HG02973 (cell line): ENCODE measurements at regions not wholly inside any gene's neighbourhood (a gene's known extent, or its start where the extent isn't known, plus 50 kb on each side); places are given as distances from the start of the nearest gene placed in this dataset.
"Not testable (repeated sequence)": the region's sequence is repeated elsewhere in the genome, so short reads cannot be mapped to it uniquely, and the experiment has no call there.

Source experiments
- ATAC-seq: cut with Tn5 transposase; IDR thresholded peaks from one replicate; pipeline ENCODE4 v1.9.1; 2021; ENCODE audit warnings: moderate library complexity; ENCODE audit not compliant: unreplicated experiment

- no peak for ATAC-seq
Measured at GRCh38 chr5:92019376-92019990, 636.4 kb upstream of the ARRDC3 start.

- ATAC-seq: no peak
Measured at GRCh38 chr5:92017776-92018175, 634.7 kb upstream of the ARRDC3 start.

GRCh38 chr5:92011845-92012244, 628.7 kb upstream of the ARRDC3 start:
- ATAC-seq: not testable (repeated sequence)

- no peak for ATAC-seq
Measured at GRCh38 chr5:92003806-92004205, 620.7 kb upstream of the ARRDC3 start.

- ATAC-seq: no peak
Measured at GRCh38 chr5:92002721-92003274, 619.7 kb upstream of the ARRDC3 start.

- no peak for ATAC-seq
Measured at GRCh38 chr5:91998774-91999173, 615.7 kb upstream of the ARRDC3 start.

GRCh38 chr5:91983869-91984268, 600.8 kb upstream of the ARRDC3 start:
- no peak for ATAC-seq

GRCh38 chr5:91978221-91978882, 595.2 kb upstream of the ARRDC3 start:
- ATAC-seq: no peak

GRCh38 chr5:91977579-91977978, 594.5 kb upstream of the ARRDC3 start:
- ATAC-seq: no peak

- ATAC-seq: no peak
Measured at GRCh38 chr5:91976451-91976850, 593.3 kb upstream of the ARRDC3 start.

GRCh38 chr5:91963166-91963565, 580.0 kb upstream of the ARRDC3 start:
- no peak for ATAC-seq

- no peak for ATAC-seq
Measured at GRCh38 chr5:91957666-91958065, 574.5 kb upstream of the ARRDC3 start.

- ATAC-seq: no peak
Measured at GRCh38 chr5:91956738-91957137, 573.6 kb upstream of the ARRDC3 start.

- no peak for ATAC-seq
Measured at GRCh38 chr5:91955610-91956009, 572.5 kb upstream of the ARRDC3 start.

- ATAC-seq: no peak
Measured at GRCh38 chr5:91954136-91954535, 571.0 kb upstream of the ARRDC3 start.

GRCh38 chr5:91950328-91950727, 567.2 kb upstream of the ARRDC3 start:
- ATAC-seq: no peak

GRCh38 chr5:91946870-91947269, 563.8 kb upstream of the ARRDC3 start:
- no peak for ATAC-seq

- no peak for ATAC-seq
Measured at GRCh38 chr5:91941588-91941987, 558.5 kb upstream of the ARRDC3 start.

GRCh38 chr5:91938441-91938840, 555.3 kb upstream of the ARRDC3 start:
- no peak for ATAC-seq

- ATAC-seq: no peak
Measured at GRCh38 chr5:91937121-91937520, 554.0 kb upstream of the ARRDC3 start.

GRCh38 chr5:91929522-91929817, 546.4 kb upstream of the ARRDC3 start:
- ATAC-seq: no peak

- ATAC-seq: no peak
Measured at GRCh38 chr5:91928754-91929521, 545.8 kb upstream of the ARRDC3 start.
